HEK293T (cell line): ENCODE measurements at regions not wholly inside any gene's neighbourhood (a gene's known extent, or its start where the extent isn't known, plus 50 kb on each side); places are given as distances from the start of the nearest gene placed in this dataset.

Experiments used
- CTCF ChIA-PET: fragments of 350-600 bp; formaldehyde crosslinking; extraction: SDS; loops from one replicate; lab custom pipeline; 2021; ENCODE audit warnings: antibody characterized with exemption, inconsistent platforms; lab: Yijun Ruan, JAX
- POLR2A ChIA-PET: fragments of 350-600 bp; formaldehyde crosslinking; extraction: SDS; loops from one replicate; lab custom pipeline; 2020; ENCODE audit warnings: antibody characterized with exemption, inconsistent platforms; lab: Yijun Ruan, JAX
- DNase-seq: peaks from one replicate; pipeline ENCODE4 v3.0.0; 2012; ENCODE audit warnings: mixed read lengths; ENCODE audit errors: extremely low spot score
- ARNT ChIP-seq: fragments of 450-650 bp; IDR thresholded peaks from 2 replicates; pipeline ENCODE4 v1.6.1; 2017; ENCODE audit warnings: mild to moderate bottlenecking
- BHLHE40 ChIP-seq: fragments of 450-650 bp; IDR thresholded peaks from 2 replicates; pipeline ENCODE4 v1.6.1; 2016; ENCODE audit warnings: mild to moderate bottlenecking, moderate library complexity, borderline replicate concordance
- CTBP1 ChIP-seq: fragments of 450-650 bp; IDR thresholded peaks from 2 replicates; pipeline ENCODE4 v1.6.1; 2016; ENCODE audit warnings: borderline replicate concordance
- ELF4 ChIP-seq: fragments of 450-650 bp; IDR thresholded peaks from 2 replicates; pipeline ENCODE4 v1.6.1; 2017; ENCODE audit warnings: antibody characterized with exemption
- FOXA1 ChIP-seq: fragments of 450-650 bp; IDR thresholded peaks from 2 replicates; pipeline ENCODE4 v1.6.1; 2016; ENCODE audit warnings: mild to moderate bottlenecking
- FOXK2 ChIP-seq: fragments of 450-650 bp; IDR thresholded peaks from 2 replicates; pipeline ENCODE4 v1.6.1; 2016; ENCODE audit warnings: mild to moderate bottlenecking
- FOXM1 ChIP-seq: fragments of 450-650 bp; IDR thresholded peaks from 2 replicates; pipeline ENCODE4 v1.6.1; 2017; ENCODE audit warnings: mild to moderate bottlenecking, borderline replicate concordance
- HDGF ChIP-seq: fragments of 450-650 bp; IDR thresholded peaks from 2 replicates; pipeline ENCODE4 v1.6.1; 2017; ENCODE audit warnings: antibody characterized with exemption, borderline replicate concordance
- L3MBTL2 ChIP-seq: fragments of 450-650 bp; conservative IDR thresholded peaks from 2 replicates; pipeline ENCODE4 v1.6.1; 2016; ENCODE audit warnings: mild to moderate bottlenecking
- LEF1 ChIP-seq: fragments of 450-650 bp; IDR thresholded peaks from 2 replicates; pipeline ENCODE4 v1.6.1; 2017; ENCODE audit warnings: mild to moderate bottlenecking, borderline replicate concordance
- NFRKB ChIP-seq: fragments of 450-650 bp; IDR thresholded peaks from 2 replicates; pipeline ENCODE4 v1.6.1; 2016; ENCODE audit warnings: mild to moderate bottlenecking, moderate library complexity
- SP1 ChIP-seq: fragments of 450-650 bp; IDR thresholded peaks from 2 replicates; pipeline ENCODE4 v1.6.1; 2017
- SUZ12 ChIP-seq: fragments of 450-650 bp; IDR thresholded peaks from 2 replicates; pipeline ENCODE4 v1.6.1; 2016; ENCODE audit warnings: mild to moderate bottlenecking
- TARDBP ChIP-seq: fragments of 450-650 bp; IDR thresholded peaks from 2 replicates; pipeline ENCODE4 v1.6.1; 2016
- ZNF384 ChIP-seq: fragments of 450-650 bp; IDR thresholded peaks from 2 replicates; pipeline ENCODE4 v1.6.1; 2016
- TF ChIP-seq, protein P1 (sequence below): fragments of 450-650 bp; IDR thresholded peaks from 2 replicates; pipeline ENCODE4 v1.6.1; 2016

DNA sequence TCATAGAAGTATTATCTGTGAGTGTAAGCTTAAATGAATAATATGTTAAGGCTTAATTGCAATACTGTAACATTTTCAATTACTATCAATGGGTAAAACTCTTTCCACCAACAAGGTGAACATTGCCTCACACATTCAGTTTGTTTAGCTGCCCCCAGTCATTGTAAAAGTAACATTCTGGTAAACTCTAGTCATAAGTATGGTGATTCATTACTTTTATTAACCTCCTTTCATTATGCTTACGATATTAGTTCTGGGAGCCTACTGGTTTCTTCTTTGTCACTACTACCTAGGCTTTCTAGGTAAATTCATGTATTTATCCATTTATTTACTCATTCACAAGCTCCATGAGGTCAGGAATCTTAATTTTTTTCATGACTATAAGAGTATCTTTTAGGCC is 412.8 kb upstream of the SLIT2 start:
- no peak for DNase-seq
- TF ChIP-seq TARDBP (no peak), SUZ12 (no peak), ARNT (no peak), LEF1 (no peak), NFRKB (no peak), BHLHE40 (no peak), ZNF384 (no peak), HDGF (no peak), SP1 (no peak), ELF4 (no peak), CTBP1 (no peak), FOXA1 (no peak)
- TF ChIP-seq, protein P1, sequence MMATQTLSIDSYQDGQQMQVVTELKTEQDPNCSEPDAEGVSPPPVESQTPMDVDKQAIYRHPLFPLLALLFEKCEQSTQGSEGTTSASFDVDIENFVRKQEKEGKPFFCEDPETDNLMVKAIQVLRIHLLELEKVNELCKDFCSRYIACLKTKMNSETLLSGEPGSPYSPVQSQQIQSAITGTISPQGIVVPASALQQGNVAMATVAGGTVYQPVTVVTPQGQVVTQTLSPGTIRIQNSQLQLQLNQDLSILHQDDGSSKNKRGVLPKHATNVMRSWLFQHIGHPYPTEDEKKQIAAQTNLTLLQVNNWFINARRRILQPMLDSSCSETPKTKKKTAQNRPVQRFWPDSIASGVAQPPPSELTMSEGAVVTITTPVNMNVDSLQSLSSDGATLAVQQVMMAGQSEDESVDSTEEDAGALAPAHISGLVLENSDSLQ: no peak
- CTCF ChIA-PET: no interaction called here
- POLR2A ChIA-PET: no interaction called here

DNA sequence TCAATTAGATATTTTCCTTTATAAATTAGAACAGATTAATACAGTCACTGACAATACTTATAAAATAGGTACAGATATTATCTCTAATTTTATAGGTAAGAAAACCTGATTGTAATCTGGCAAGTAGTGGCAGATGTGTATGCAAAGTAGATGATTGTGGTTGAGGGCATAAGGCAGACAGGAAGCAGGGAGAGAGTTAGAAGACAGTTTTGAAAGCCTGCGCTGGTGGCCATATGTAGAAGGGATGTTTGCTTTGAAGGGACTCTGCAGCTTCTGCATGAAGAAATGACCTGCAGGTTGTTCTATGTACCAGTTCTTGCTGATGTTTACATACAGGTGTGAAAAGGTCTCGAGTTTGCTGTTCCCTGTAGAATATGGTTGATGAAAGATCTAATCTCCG is 416.3 kb upstream of the SLIT2 start:
- ChIA-PET POLR2A (no interaction called here), CTCF (no interaction called here)
- DNase-seq: no peak
- no peak for TF ChIP-seq HDGF
- no peak for TF ChIP-seq BHLHE40
- TF ChIP-seq NFRKB: no peak
- no peak for TF ChIP-seq ARNT
- TF ChIP-seq, protein P1: no peak
- TF ChIP-seq FOXK2: no peak
- TF ChIP-seq FOXA1: no peak
- TF ChIP-seq TARDBP: no peak
- no peak for TF ChIP-seq FOXM1
- TF ChIP-seq ZNF384: no peak
- no peak for TF ChIP-seq ELF4
- no peak for TF ChIP-seq CTBP1
- no peak for TF ChIP-seq L3MBTL2
- TF ChIP-seq SP1: no peak
- TF ChIP-seq SUZ12: no peak

DNA sequence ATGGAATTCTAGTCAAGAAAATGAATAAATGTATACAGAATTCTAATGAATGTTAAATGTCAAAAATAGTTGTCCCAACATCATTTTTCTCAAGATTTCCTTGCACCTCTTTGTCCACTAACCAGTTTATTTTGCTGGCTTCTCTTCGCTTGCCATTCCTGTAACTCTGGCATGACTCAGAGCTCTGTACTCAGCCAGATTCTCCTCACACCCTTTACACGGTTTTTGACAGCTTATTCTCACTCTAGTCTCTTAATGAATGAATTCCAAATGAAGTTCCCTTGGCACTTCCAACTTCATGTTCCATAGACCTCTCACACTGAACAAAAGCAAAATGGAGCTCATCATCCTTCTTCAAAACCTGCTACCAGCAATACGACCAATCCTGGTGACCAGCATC is 419.3 kb upstream of the SLIT2 start:
- ChIA-PET POLR2A (no interaction called here), CTCF (interaction anchor here (0.7 kb wide), 1 partner anchor 261 kb away, joined by 4 read pairs; no protein-coding TSS in a partner anchor)
- DNase-seq: no peak
- TF ChIP-seq FOXA1 (no peak), SP1 (no peak), LEF1 (no peak), CTBP1 (no peak), TARDBP (no peak), FOXM1 (no peak), L3MBTL2 (no peak), ZNF384 (no peak), ELF4 (no peak)
- TF ChIP-seq, protein P1: no peak

DNA sequence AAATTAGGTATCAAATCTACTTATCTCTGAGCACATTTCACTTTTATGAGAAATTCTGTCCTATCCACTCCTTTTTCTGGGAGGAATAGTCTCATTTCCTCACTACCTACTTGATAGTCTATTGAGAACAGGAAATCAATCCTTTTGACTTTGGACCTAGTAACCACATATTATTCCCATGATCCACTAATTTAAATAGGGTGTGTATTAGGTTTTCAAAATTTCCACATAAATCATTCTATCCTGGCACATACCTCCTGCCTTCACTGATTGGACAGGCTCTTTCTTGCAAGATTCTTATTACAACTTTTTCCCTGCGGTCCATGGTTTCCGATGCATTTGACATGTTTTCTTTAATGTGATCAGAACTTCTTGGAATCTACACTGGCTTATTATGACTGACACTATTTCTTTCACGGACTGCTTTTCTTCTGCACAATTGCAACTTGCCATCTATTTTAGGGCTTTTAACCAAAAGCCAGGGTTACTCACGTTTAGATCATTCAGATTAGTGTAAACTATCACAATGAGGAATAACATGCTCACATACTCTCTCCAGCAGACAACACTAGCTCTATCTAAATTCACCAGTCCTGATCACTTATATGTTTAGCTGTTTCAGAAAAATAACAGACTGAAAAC is 419.9 kb upstream of the SLIT2 start:
- ChIA-PET CTCF (interaction anchor here (0.7 kb wide), 1 partner anchor 260 kb away, joined by 4 read pairs; no protein-coding TSS in a partner anchor), POLR2A (no interaction called here)
- DNase-seq: no peak
- no peak for TF ChIP-seq BHLHE40
- TF ChIP-seq, protein P1: peak; percentile 31; the same call in 1 of the 2 replicates
- no peak for TF ChIP-seq FOXK2
- no peak for TF ChIP-seq HDGF
- no peak for TF ChIP-seq ELF4
- no peak for TF ChIP-seq SUZ12

DNA sequence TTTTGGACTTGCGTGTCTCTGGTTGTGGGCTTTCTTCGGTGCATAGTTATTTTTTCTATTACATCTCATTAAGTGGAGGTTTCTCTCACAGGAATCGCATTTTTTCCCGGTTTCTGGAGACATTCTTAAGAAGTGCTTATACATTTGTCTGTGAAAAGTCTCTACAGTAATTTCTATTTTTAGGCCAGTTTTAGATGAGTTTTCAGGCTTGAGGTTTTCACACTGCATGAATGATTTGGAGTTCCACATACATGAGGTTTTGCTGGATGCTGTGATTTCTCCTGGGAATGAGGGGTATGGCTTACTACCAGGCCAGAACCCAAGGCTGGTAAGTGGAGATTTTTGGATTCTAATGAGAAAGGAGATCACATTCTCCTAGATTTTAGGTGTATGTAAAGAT is 422.6 kb upstream of the SLIT2 start:
- ChIA-PET CTCF (no interaction called here), POLR2A (no interaction called here)

More for the DNA sequence above, 422.6 kb upstream of the SLIT2 start:
- DNase-seq: no peak
- TF ChIP-seq SP1 (no peak), CTBP1 (no peak), LEF1 (no peak), BHLHE40 (no peak), FOXM1 (no peak), L3MBTL2 (no peak), HDGF (no peak), FOXA1 (no peak), SUZ12 (no peak), ZNF384 (no peak), TARDBP (no peak)
- TF ChIP-seq, protein P1: no peak
